AG04450 (cell line): ENCODE measurements at regions not wholly inside any gene's neighbourhood (a gene's known extent, or its start where the extent isn't known, plus 50 kb on each side); places are given as distances from the start of the nearest gene placed in this dataset.
A peak's percentile ranks its signal among the peaks of the same experiment; 100 is the strongest.

ENCODE experiments used
- CTCF ChIA-PET: fragments of 300-600, 350-600 bp; formaldehyde crosslinking; extraction: SDS; loops from one replicate; lab custom pipeline; 2022; ENCODE audit warnings: antibody characterized with exemption, inconsistent platforms; lab: Charles Lee
- POLR2A ChIA-PET: fragments of 350-600 bp; formaldehyde crosslinking; extraction: SDS; loops from one replicate; lab custom pipeline; 2021; ENCODE audit warnings: antibody characterized with exemption, inconsistent platforms; lab: Yijun Ruan, JAX
- DNase-seq: peaks from one replicate; pipeline ENCODE4 v3.0.0-alpha.2; 2011; ENCODE audit warnings: low read depth, low spot score
- H3K27ac ChIP-seq: one replicate; pipeline ENCODE4 v1.5.1; 2012; ENCODE audit warnings: low read depth, low read length, control low read depth
- H3K27me3 ChIP-seq: one replicate; pipeline ENCODE4 v1.6.0; 2012; ENCODE audit warnings: low read length; ENCODE audit not compliant: control insufficient read depth, insufficient read depth
- H3K4me3 ChIP-seq: 2 replicates; pipeline ENCODE4 v1.5.1; 2011; ENCODE audit warnings: mild to moderate bottlenecking, low read depth, low read length, control low read depth
- H3K9me3 ChIP-seq: 2 replicates; pipeline ENCODE4 v1.5.1; 2012; ENCODE audit warnings: low read length; ENCODE audit not compliant: control insufficient read depth, insufficient read depth
- CTCF ChIP-seq: IDR thresholded peaks from 2 replicates; pipeline ENCODE4 v1.5.1; 2011; ENCODE audit warnings: low read depth, low read length, control low read depth, inconsistent platforms

GRCh38 chr2:237150186-237150585 is 64.5 kb downstream of the COPS8 start:
- POLR2A ChIA-PET, result no interaction called here
- no peak overlapping the region for H3K27ac ChIP-seq
- CTCF ChIA-PET, result no interaction called here

GRCh38 chr2:237150831-237151375 is 65.2 kb downstream of the COPS8 start:
- DNase-seq, result no peak
- H3K27ac ChIP-seq, result no peak overlapping the region
- TF ChIP-seq CTCF, result no peak
- peaks cover 11% of the 10 kb centered on the region for H3K9me3 ChIP-seq
- no peak overlapping the region for H3K4me3 ChIP-seq
- ChIA-PET CTCF (interaction anchor here (0.7 kb wide), 1 partner anchor 140 kb away, joined by 3 read pairs; no protein-coding TSS in a partner anchor), POLR2A (no interaction called here)
- no peaks in the 10 kb centered on the region for H3K27me3 ChIP-seq

More at GRCh38 chr2:237150186-237150585, 64.5 kb downstream of the COPS8 start:
- no peak overlapping the region for H3K4me3 ChIP-seq
- H3K9me3 ChIP-seq, result peaks cover 11% of the 10 kb centered on the region
- DNase-seq, result no peak
- H3K27me3 ChIP-seq, result no peaks in the 10 kb centered on the region
- no peak for TF ChIP-seq CTCF

GRCh38 chr2:237152361-237152760 is 66.7 kb downstream of the COPS8 start:
- Histone ChIP-seq H3K4me3 (no peak overlapping the region), H3K27ac (no peak overlapping the region), H3K27me3 (no peaks in the 10 kb centered on the region), H3K9me3 (peaks cover 14% of the 10 kb centered on the region)
- no peak for DNase-seq
- ChIA-PET POLR2A (no interaction called here), CTCF (no interaction called here)
- TF ChIP-seq CTCF, result no peak

GRCh38 chr2:237153181-237153580 is 67.5 kb downstream of the COPS8 start:
- H3K27ac ChIP-seq, result no peak overlapping the region
- POLR2A ChIA-PET, result no interaction called here
- no peak overlapping the region for H3K4me3 ChIP-seq
- no peaks in the 10 kb centered on the region for H3K27me3 ChIP-seq
- no peak for TF ChIP-seq CTCF
- peaks cover 9% of the 10 kb centered on the region for H3K9me3 ChIP-seq
- CTCF ChIA-PET, result interaction anchor here (0.6 to 2.0 kb wide), 12 partner anchors 29 to 322 kb away, joined by 3 to 9 read pairs (median 4); no protein-coding TSS in a partner anchor
- no peak for DNase-seq

- POLR2A ChIA-PET, result interaction anchor here (1.0 to 1.1 kb wide), 2 partner anchors 162 to 164 kb away, joined by 3 to 4 read pairs; no protein-coding TSS in a partner anchor
- peak; percentile 93 for TF ChIP-seq CTCF
- Histone ChIP-seq H3K27me3 (no peaks in the 10 kb centered on the region), H3K4me3 (no peak overlapping the region), H3K27ac (no peak overlapping the region), H3K9me3 (peaks cover 4% of the 10 kb centered on the region)
- CTCF ChIA-PET, result interaction anchor here (0.6 to 2.3 kb wide), 18 partner anchors 8 to 418 kb away, joined by 3 to 11 read pairs (median 4); no protein-coding TSS in a partner anchor
- peak; percentile 53 for DNase-seq
Measured at GRCh38 chr2:237154082-237154638, 68.5 kb downstream of the COPS8 start.
